KBM-7 (cell line): ENCODE measurements at regions not wholly inside any gene's neighbourhood (a gene's known extent, or its start where the extent isn't known, plus 50 kb on each side); places are given as distances from the start of the nearest gene placed in this dataset.

Source experiments
- DNase-seq: peaks from one replicate; pipeline ENCODE4 v3.0.0-alpha.2; 2015
- in situ Hi-C: fragments of 300-500 bp; cut with MboI; formaldehyde crosslinking; loops from 2 replicates; pipeline ENCODE4 v1.14.3; 2020; ENCODE audit warnings: low sequenced_read_pairs, low pct_unique_long_range_greater_than_20kb, mixed read lengths

DNA sequence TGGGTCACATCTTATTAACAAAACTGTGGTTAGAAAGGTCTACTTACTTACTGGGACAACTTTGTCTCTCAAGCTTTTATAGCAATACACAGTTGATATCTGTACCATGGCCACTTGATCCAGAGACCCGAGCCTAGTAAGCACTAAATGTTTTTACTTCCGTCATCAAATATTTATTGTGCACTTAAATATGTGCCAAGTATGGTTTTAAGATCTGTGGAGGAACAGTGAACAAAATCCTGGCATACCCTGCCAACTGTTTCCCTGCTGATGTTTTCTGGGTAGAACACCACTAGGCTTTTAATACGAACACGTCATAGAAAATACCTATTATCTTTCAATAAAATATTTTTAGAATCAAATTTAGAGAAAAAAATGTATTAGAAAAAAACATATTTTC, 574.8 kb downstream of the HACE1 start:
- in situ Hi-C loops, result no loop called here

DNA sequence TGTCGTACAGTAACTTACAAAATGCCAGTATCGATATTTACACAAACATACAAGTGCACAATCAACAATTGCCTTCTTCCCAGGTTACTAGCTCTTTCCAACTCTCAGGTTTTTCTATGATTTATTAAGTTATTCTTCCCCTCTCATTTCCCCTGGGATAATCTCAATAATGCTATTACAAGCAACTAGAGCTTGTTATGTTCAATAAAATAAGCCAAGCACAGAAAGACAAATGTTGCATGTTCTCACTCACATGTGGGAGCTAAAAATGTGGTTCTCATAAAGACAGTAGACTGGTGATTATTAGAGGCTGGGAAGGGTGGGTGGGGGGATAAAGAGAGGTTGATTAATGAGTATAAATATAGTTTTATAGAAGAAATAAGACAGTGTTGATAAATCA, 577.1 kb downstream of the HACE1 start:
- no peak for DNase-seq
- in situ Hi-C loops, result no loop called here

More for the DNA sequence above, 574.8 kb downstream of the HACE1 start:
- no peak for DNase-seq

- peak; percentile 2 for DNase-seq
- in situ Hi-C loops, result no loop called here
Observed at GRCh38 chr6:104281370-104281769, 578.3 kb downstream of the HACE1 start.

DNA sequence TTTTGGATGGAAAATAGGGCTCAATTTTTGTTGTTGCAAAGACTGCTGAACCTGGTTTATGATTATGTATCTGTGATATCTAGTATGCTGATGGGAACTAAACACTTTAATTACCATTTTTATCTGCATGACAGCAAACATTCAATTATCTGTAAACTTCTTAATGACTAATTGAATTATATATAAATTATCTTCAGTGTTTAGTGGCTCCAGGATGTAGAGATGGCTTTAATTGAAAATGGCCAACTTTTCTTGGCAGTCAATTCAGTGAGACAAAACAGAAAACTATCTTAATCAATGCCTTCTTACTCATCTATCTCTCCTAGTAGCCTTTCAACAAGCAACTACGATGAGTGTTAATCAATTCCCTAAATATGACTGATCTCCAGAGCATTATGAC, 591.3 kb downstream of the HACE1 start:
- in situ Hi-C loops, result no loop called here
- DNase-seq, result no peak

GRCh38 chr6:104266922-104267321, 592.8 kb downstream of the HACE1 start:
- in situ Hi-C loops, result no loop called here
- no peak for DNase-seq

GRCh38 chr6:104256646-104257045, 603.1 kb downstream of the HACE1 start:
- no peak for DNase-seq
- in situ Hi-C loops, result no loop called here

GRCh38 chr6:104253236-104253635, 606.5 kb downstream of the HACE1 start:
- in situ Hi-C loops, result no loop called here
- DNase-seq, result no peak

DNA sequence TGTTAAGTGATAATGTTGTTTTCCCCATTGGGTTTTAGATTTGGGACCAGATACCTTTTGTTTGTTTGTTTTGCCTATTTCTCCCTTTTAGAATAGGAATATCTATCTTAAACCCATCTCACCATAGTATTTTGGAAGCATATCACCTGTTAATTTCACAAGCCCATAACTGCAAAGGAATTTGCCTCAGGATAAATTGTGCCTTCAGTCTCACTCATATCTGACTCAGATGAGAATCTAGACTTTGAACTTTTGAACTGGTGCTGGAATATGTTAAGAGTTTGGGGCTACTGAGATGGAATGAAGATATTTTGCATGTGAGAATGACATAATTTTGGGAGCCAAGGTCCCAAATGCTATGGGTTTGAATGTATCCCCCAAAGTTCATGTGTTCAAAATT, 607.4 kb downstream of the HACE1 start:
- in situ Hi-C loops, result no loop called here
- no peak for DNase-seq

- DNase-seq, result no peak
- in situ Hi-C loops, result no loop called here
Observed at GRCh38 chr6:104251651-104252050, 608.1 kb downstream of the HACE1 start.

GRCh38 chr6:104240865-104241264, 618.9 kb downstream of the HACE1 start:
- DNase-seq, result no peak
- in situ Hi-C loops, result no loop called here

- in situ Hi-C loops, result no loop called here
- DNase-seq, result no peak
Observed at GRCh38 chr6:104239971-104240370, 619.7 kb downstream of the HACE1 start.

GRCh38 chr6:104229057-104229456, 630.7 kb downstream of the HACE1 start:
- DNase-seq, result no peak
- in situ Hi-C loops, result no loop called here

- in situ Hi-C loops, result no loop called here
- no peak for DNase-seq
Observed at GRCh38 chr6:104227508-104227907, 632.2 kb downstream of the HACE1 start.

GRCh38 chr6:104226790-104227446, 632.8 kb downstream of the HACE1 start:
- DNase-seq, result no peak
- in situ Hi-C loops, result no loop called here

GRCh38 chr6:104218116-104218515, 641.6 kb downstream of the HACE1 start:
- in situ Hi-C loops, result no loop called here
- DNase-seq, result peak; percentile 6

DNA sequence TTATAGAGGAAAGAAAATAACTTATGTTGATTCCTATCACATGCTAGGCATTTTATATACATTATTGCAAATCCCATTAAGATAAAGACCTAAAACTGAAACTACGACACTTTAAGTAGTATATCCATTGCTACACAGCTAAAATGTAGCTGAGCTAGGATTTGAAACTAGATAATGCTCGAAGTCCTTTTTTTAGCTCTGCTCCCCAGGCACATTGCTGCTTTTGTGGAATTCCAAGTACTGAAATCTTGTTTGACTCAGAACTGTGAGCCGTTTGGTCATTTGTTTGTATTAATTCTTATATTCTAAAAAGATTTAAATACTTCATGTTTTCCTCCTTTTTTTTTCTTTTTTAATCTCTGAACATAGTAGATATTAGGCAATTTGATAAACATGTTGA, 644.8 kb downstream of the HACE1 start:
- DNase-seq, result no peak
- in situ Hi-C loops, result no loop called here

GRCh38 chr6:104212977-104213668, 646.6 kb downstream of the HACE1 start:
- DNase-seq, result no peak
- in situ Hi-C loops, result no loop called here

DNA sequence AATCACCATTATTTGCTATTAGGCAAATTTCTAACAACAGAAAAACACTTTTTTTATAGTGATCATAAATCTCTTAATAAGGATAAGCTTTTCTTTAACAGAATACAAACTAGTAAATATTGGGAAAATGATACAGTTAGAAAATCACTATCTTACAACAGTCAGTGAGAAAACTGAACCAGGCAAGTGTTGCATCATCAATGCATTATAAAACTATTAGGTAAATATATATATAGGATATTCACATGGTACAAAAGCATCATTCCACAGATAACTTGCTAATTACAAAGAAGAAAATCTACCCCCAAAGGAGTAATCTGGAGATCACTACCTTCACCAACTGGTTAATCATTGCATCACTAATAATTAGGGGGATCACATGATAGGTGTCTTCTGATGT, 652.1 kb downstream of the HACE1 start:
- in situ Hi-C loops, result no loop called here
- DNase-seq, result no peak

DNA sequence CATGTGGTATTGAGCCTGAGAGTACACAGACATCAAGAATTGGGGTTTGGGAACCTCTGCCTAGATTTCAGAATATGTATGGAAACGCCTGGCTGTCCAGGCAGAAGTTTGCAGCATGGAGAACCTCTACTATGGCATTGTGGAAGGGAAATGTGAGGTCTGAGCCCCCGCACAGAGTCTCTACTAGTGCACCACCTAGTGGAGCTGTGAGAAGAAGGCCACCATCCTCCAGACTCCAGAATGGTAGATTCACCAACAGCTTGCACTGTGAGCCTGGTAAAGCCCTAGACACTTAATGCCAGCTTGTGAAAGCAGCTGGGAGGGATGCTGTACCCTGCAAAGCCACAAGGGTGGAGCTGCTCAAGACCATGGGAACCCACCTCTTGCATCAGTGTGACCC, 658.2 kb downstream of the HACE1 start:
- DNase-seq, result no peak
- in situ Hi-C loops, result no loop called here

DNA sequence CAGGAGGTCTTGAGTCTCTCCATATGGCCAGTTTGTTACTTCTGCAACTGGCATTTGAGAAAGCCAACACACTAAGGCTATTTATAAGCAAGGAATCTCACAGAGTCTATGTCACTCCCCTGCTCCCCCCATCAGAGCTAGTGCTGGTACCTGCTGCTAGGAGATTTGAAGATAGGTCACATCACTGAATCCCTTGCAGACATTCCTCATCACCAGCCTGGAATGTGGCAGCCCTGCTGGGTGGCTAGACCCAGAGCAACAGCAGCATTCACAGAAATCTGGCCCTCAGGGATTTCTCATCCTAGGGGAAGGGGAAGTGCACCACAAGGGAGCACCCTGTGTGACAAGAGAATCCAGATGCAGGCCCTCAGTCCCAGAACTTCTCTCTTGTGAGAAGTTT, 672.1 kb downstream of the HACE1 start:
- DNase-seq, result no peak
- in situ Hi-C loops, result no loop called here

DNA sequence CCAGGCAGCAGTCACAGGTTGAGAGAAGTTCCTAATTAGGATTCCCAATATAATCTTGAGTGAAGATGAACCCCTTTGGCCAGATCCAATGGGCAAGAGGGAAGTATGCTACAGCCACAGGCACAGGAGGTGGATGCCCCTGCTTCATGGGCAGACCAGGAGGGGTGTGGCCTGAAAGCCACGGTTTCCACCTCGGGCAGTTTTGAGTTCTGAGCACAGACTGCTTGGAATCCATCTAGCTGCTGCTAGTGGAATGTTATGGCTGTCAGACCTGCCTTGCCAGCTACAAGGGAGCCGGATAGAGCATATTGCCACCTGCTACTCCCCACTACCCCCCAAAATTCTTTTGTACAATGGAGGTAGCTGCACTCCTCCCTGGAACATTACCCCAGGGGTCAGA, 672.9 kb downstream of the HACE1 start:
- in situ Hi-C loops, result no loop called here
- DNase-seq, result no peak
